HG02588 (cell line): ENCODE measurements at regions not wholly inside any gene's neighbourhood (a gene's known extent, or its start where the extent isn't known, plus 50 kb on each side); places are given as distances from the start of the nearest gene placed in this dataset.
"Not testable (repeated sequence)": the region's sequence is repeated elsewhere in the genome, so short reads cannot be mapped to it uniquely, and the experiment has no call there.

Experiments
- ATAC-seq: cut with Tn5 transposase; IDR thresholded peaks from one replicate; pipeline ENCODE4 v1.9.1; 2021; ENCODE audit warnings: mild to moderate bottlenecking, moderate library complexity; ENCODE audit not compliant: unreplicated experiment

- ATAC-seq = not testable (repeated sequence)
Observed at GRCh38 chrY:22472027-22472426, 68.8 kb downstream of the RBMY1J start.

GRCh38 chrY:22477846-22478245, 74.6 kb downstream of the RBMY1J start:
- not testable (repeated sequence) for ATAC-seq

GRCh38 chrY:22484465-22484864, 81.3 kb downstream of the RBMY1J start:
- not testable (repeated sequence) for ATAC-seq

- ATAC-seq = not testable (repeated sequence)
Observed at GRCh38 chrY:22488688-22489087, 85.5 kb downstream of the RBMY1J start.

GRCh38 chrY:22499756-22500155, 96.5 kb downstream of the RBMY1J start:
- not testable (repeated sequence) for ATAC-seq

- not testable (repeated sequence) for ATAC-seq
Observed at GRCh38 chrY:22513719-22514118, 110.5 kb downstream of the RBMY1J start.

GRCh38 chrY:22525841-22526240, 122.6 kb downstream of the RBMY1J start:
- not testable (repeated sequence) for ATAC-seq

GRCh38 chrY:22572975-22573374, 169.8 kb downstream of the RBMY1J start:
- ATAC-seq = peak; percentile 82

- peak; percentile 98 for ATAC-seq
Observed at GRCh38 chrY:22598767-22599166, 195.6 kb downstream of the RBMY1J start.

GRCh38 chrY:22605036-22605435, 201.8 kb downstream of the RBMY1J start:
- ATAC-seq = not testable (repeated sequence)

- ATAC-seq = not testable (repeated sequence)
Observed at GRCh38 chrY:22605658-22606057, 202.4 kb downstream of the RBMY1J start.

GRCh38 chrY:22606889-22607288, 203.7 kb downstream of the RBMY1J start:
- not testable (repeated sequence) for ATAC-seq

GRCh38 chrY:22612772-22613171, 209.6 kb downstream of the RBMY1J start:
- ATAC-seq = peak; percentile 63
